Type B pancreatic cell (in vitro differentiated cells): ENCODE measurements at regions not wholly inside any gene's neighbourhood (a gene's known extent, or its start where the extent isn't known, plus 50 kb on each side); places are given as distances from the start of the nearest gene placed in this dataset.

Experiments
- DNase-seq: peaks from one replicate; pipeline ENCODE4 v3.0.0; 2021; ENCODE audit warnings: mixed read lengths; ENCODE audit not compliant: unreplicated experiment; ENCODE audit errors: extremely low spot score
- H3K27ac Mint-ChIP-seq: 2 replicates; pipeline ENCODE4 v1.8.0; 2021; ENCODE audit warnings: mild to moderate bottlenecking, mixed read lengths
- H3K27me3 Mint-ChIP-seq: 2 replicates; pipeline ENCODE4 v1.8.0; 2021; ENCODE audit warnings: mixed read lengths
- H3K36me3 Mint-ChIP-seq: 2 replicates; pipeline ENCODE4 v1.8.0; 2021; ENCODE audit warnings: mixed read lengths
- H3K4me1 Mint-ChIP-seq: one replicate; pipeline ENCODE4 v1.8.0; 2021; ENCODE audit warnings: mixed read lengths; ENCODE audit not compliant: unreplicated experiment
- H3K4me3 Mint-ChIP-seq: 2 replicates; pipeline ENCODE4 v1.8.0; 2021; ENCODE audit warnings: mild to moderate bottlenecking, mixed read lengths
- H3K9me3 Mint-ChIP-seq: 2 replicates; pipeline ENCODE4 v1.8.0; 2021; ENCODE audit warnings: mixed read lengths
- CTCF ChIP-seq: fragments of 200-600 bp; sonication (generic); conservative IDR thresholded peaks from 2 replicates; pipeline ENCODE4 v1.5.0; 2021; ENCODE audit warnings: antibody characterized with exemption, mild to moderate bottlenecking

- Mint-ChIP-seq H3K27ac (no peak overlapping the region), H3K4me1 (peaks cover 39% of the 10 kb centered on the region), H3K9me3 (peaks cover 23% of the 10 kb centered on the region), H3K27me3 (no peaks in the 10 kb centered on the region), H3K36me3 (peaks cover 27% of the 10 kb centered on the region), H3K4me3 (no peak overlapping the region)
- no peak for TF ChIP-seq CTCF
- no peak for DNase-seq
Measured at GRCh38 chr10:120975868-120976225, 124.7 kb downstream of the WDR11 start.

- H3K27me3 Mint-ChIP-seq: no peaks in the 10 kb centered on the region
- no peak for TF ChIP-seq CTCF
- H3K36me3 Mint-ChIP-seq: peaks cover 27% of the 10 kb centered on the region
- H3K9me3 Mint-ChIP-seq: peaks cover 23% of the 10 kb centered on the region
- DNase-seq: no peak
- peaks cover 50% of the 10 kb centered on the region for H3K4me1 Mint-ChIP-seq
- peak overlapping the region; percentile 18 for H3K4me3 Mint-ChIP-seq
- peak overlapping the region; percentile 36 for H3K27ac Mint-ChIP-seq
Measured at GRCh38 chr10:120977897-120978296, 126.7 kb downstream of the WDR11 start.

- H3K4me3 Mint-ChIP-seq: peak overlapping the region; percentile 88
- peaks cover 58% of the 10 kb centered on the region for H3K4me1 Mint-ChIP-seq
- no peak for TF ChIP-seq CTCF
- peak overlapping the region; percentile 92 for H3K27ac Mint-ChIP-seq
- no peaks in the 10 kb centered on the region for H3K27me3 Mint-ChIP-seq
- DNase-seq: no peak
- peaks cover 23% of the 10 kb centered on the region for H3K9me3 Mint-ChIP-seq
- H3K36me3 Mint-ChIP-seq: peaks cover 24% of the 10 kb centered on the region
Measured at GRCh38 chr10:120978589-120979252, 127.6 kb downstream of the WDR11 start.

DNA sequence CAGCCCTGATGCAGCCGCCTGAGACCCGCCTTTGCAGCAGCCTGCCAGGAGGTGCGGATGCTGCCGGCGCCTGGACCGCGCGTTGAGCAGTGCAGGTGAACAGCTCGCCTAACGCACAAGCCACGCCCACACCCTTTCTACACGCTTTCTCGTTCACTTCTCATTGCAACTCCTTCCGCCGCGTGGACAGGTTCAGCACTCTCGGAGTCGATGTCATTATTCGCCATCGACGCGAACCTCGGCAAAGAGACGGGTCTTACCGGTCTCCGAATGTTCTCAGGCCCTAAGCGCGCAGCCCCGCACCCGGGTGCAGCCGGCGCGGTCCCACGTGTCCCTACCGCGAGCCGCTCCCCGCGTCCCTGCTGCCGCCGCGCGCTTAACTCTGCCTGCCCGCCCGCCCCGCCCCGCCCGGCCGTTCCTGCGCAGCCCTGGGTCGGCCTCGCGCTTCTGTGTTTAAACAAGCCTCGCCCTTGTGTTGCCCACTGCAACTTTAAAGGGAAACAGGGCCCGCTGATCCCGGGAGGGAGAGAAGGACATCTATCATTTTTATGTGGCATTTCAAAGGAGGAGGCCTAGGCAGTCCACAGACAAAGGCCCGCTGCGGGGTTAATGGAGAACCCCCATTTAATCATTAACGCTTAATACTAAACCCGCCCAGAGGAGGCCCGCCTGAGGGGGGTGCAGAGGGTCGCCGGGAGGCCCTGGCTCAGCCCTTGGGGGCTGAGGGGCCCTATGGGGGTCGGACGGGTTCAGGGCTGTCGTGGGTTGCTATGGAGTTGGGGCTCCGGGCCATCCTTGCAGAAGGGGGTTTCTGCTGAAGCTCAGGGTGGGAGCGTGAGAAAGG is 128.5 kb downstream of the WDR11 start:
- Mint-ChIP-seq H3K9me3 (peaks cover 18% of the 10 kb centered on the region), H3K27me3 (no peaks in the 10 kb centered on the region), H3K4me3 (peak overlapping the region; percentile 88), H3K36me3 (peaks cover 15% of the 10 kb centered on the region), H3K27ac (peak overlapping the region; percentile 92), H3K4me1 (peaks cover 59% of the 10 kb centered on the region)
- peak; percentile 82 for DNase-seq
- TF ChIP-seq CTCF: peak; percentile 20

- H3K27me3 Mint-ChIP-seq: no peaks in the 10 kb centered on the region
- peaks cover 11% of the 10 kb centered on the region for H3K36me3 Mint-ChIP-seq
- peak overlapping the region; percentile 88 for H3K4me3 Mint-ChIP-seq
- H3K27ac Mint-ChIP-seq: peak overlapping the region; percentile 73
- H3K4me1 Mint-ChIP-seq: peaks cover 59% of the 10 kb centered on the region
- DNase-seq: no peak
- H3K9me3 Mint-ChIP-seq: peaks cover 14% of the 10 kb centered on the region
- TF ChIP-seq CTCF: no peak
Measured at GRCh38 chr10:120980279-120981255, 129.4 kb downstream of the WDR11 start.
